NCI-H128 (cell line): ENCODE measurements at regions not wholly inside any gene's neighbourhood (a gene's known extent, or its start where the extent isn't known, plus 50 kb on each side); places are given as distances from the start of the nearest gene placed in this dataset.
"Not testable (repeated sequence)": the region's sequence is repeated elsewhere in the genome, so short reads cannot be mapped to it uniquely, and the experiment has no call there.

Experiments
- DNase-seq: peaks from one replicate; lab custom pipeline; 2025; ENCODE audit not compliant: unreplicated experiment; lab: John Stamatoyannopoulos, UW

- no peak for DNase-seq
Measured at GRCh38 chr9:75658301-75658905, 232.1 kb upstream of the PCSK5 start.

GRCh38 chr9:75664597-75664996, 225.9 kb upstream of the PCSK5 start:
- no peak for DNase-seq

GRCh38 chr9:75666856-75667554, 223.5 kb upstream of the PCSK5 start:
- DNase-seq = no peak

- DNase-seq = no peak
Measured at GRCh38 chr9:75669721-75670120, 220.8 kb upstream of the PCSK5 start.

- DNase-seq = no peak
Measured at GRCh38 chr9:75671354-75671753, 219.1 kb upstream of the PCSK5 start.

- no peak for DNase-seq
Measured at GRCh38 chr9:75672478-75672877, 218.0 kb upstream of the PCSK5 start.

GRCh38 chr9:75683591-75683990, 206.9 kb upstream of the PCSK5 start:
- no peak for DNase-seq

- no peak for DNase-seq
Measured at GRCh38 chr9:75685062-75685461, 205.4 kb upstream of the PCSK5 start.

GRCh38 chr9:75687359-75687953, 203.0 kb upstream of the PCSK5 start:
- no peak for DNase-seq

GRCh38 chr9:75690551-75690950, 199.9 kb upstream of the PCSK5 start:
- DNase-seq = not testable (repeated sequence)

- DNase-seq = no peak
Measured at GRCh38 chr9:75691408-75691807, 199.1 kb upstream of the PCSK5 start.

GRCh38 chr9:75692309-75692708, 198.2 kb upstream of the PCSK5 start:
- DNase-seq = no peak

- DNase-seq = no peak
Measured at GRCh38 chr9:75695921-75696320, 194.6 kb upstream of the PCSK5 start.

- no peak for DNase-seq
Measured at GRCh38 chr9:75699017-75699416, 191.5 kb upstream of the PCSK5 start.

- DNase-seq = no peak
Measured at GRCh38 chr9:75699625-75700251, 190.7 kb upstream of the PCSK5 start.

GRCh38 chr9:75700252-75700640, 190.2 kb upstream of the PCSK5 start:
- DNase-seq = no peak

GRCh38 chr9:75707191-75707590, 183.3 kb upstream of the PCSK5 start:
- no peak for DNase-seq

GRCh38 chr9:75709698-75710097, 180.8 kb upstream of the PCSK5 start:
- DNase-seq = no peak

- no peak for DNase-seq
Measured at GRCh38 chr9:75712700-75713099, 177.8 kb upstream of the PCSK5 start.

- DNase-seq = no peak
Measured at GRCh38 chr9:75713335-75713734, 177.1 kb upstream of the PCSK5 start.

GRCh38 chr9:75715360-75715759, 175.1 kb upstream of the PCSK5 start:
- DNase-seq = no peak

GRCh38 chr9:75718677-75719076, 171.8 kb upstream of the PCSK5 start:
- DNase-seq = no peak
